IMR-90 (cell line): ENCODE measurements at regions not wholly inside any gene's neighbourhood (a gene's known extent, or its start where the extent isn't known, plus 50 kb on each side); places are given as distances from the start of the nearest gene placed in this dataset.

ENCODE experiments used
- ATAC-seq: fragments of 200-7000 bp; cut with Tn5 transposase; 2 replicates; pipeline ENCODE4 v1.9.1; 2020; ENCODE audit warnings: low read depth, mild to moderate bottlenecking, moderate library complexity
- BruUV-seq: library from RNA; stranded (reverse); fragments of 400-500 nt; replicated peaks from 2 replicates; lab custom pipeline; 2021; lab: Mats Ljungman, UMichigan
- CTCF ChIA-PET: fragments of 300-600 bp; formaldehyde crosslinking; extraction: SDS; loops from one replicate; lab custom pipeline; 2021; ENCODE audit warnings: antibody characterized with exemption; lab: Yijun Ruan, JAX
- POLR2A ChIA-PET: fragments of 300-600 bp; sonication (Branson Sonifier 250); formaldehyde crosslinking; loops from one replicate; lab custom pipeline; 2022; ENCODE audit warnings: antibody characterized with exemption; ENCODE audit not compliant: unreplicated experiment; lab: Charles Lee
- DNase-seq: peaks from one replicate; pipeline ENCODE4 v3.0.0; 2013
- H2AFZ ChIP-seq: replicated peaks from 2 replicates; pipeline ENCODE3; 2013; ENCODE audit warnings: low read length, mild to moderate bottlenecking; ENCODE audit not compliant: poor library complexity
- H2AK5ac ChIP-seq: 2 replicates; pipeline ENCODE4 v1.6.1; 2013; ENCODE audit warnings: low read depth, low read length, inconsistent platforms
- H2AK9ac ChIP-seq: replicated peaks from 2 replicates; pipeline ENCODE3; 2013; ENCODE audit warnings: mild to moderate bottlenecking, low read depth, low read length, moderate library complexity; ENCODE audit not compliant: poor library complexity
- H2BK120ac ChIP-seq: 2 replicates; pipeline ENCODE4 v1.6.1; 2013; ENCODE audit warnings: low read depth, low read length, inconsistent platforms
- H2BK15ac ChIP-seq: 3 replicates; pipeline ENCODE4 v1.6.1; 2013; ENCODE audit warnings: low read depth, low read length, inconsistent platforms
- H2BK20ac ChIP-seq: 2 replicates; pipeline ENCODE4 v1.6.1; 2013; ENCODE audit warnings: low read depth, mild to moderate bottlenecking, inconsistent platforms, low read length, moderate library complexity
- H2BK5ac ChIP-seq: 2 replicates; pipeline ENCODE4 v1.6.1; 2013; ENCODE audit warnings: mild to moderate bottlenecking, low read depth, low read length, inconsistent platforms; ENCODE audit not compliant: poor library complexity, severe bottlenecking
- H3K14ac ChIP-seq: replicated peaks from 2 replicates; pipeline ENCODE4 v1.6.1; 2013; ENCODE audit warnings: low read depth, low read length, inconsistent platforms
- H3K18ac ChIP-seq: 2 replicates; pipeline ENCODE4 v1.6.1; 2013; ENCODE audit warnings: low read depth, low read length, control low read depth
- H3K23ac ChIP-seq: 2 replicates; pipeline ENCODE4 v1.6.1; 2013; ENCODE audit warnings: low read depth, low read length, inconsistent platforms
- H3K27ac ChIP-seq: 2 replicates; pipeline ENCODE4 v1.5.1; 2013; ENCODE audit warnings: mild to moderate bottlenecking, control low read depth, low read length; ENCODE audit not compliant: insufficient read depth
- H3K27me3 ChIP-seq: 2 replicates; pipeline ENCODE4 v1.6.1; 2013; ENCODE audit warnings: low read length; ENCODE audit not compliant: control insufficient read depth, insufficient read depth
- H3K36me3 ChIP-seq: 2 replicates; pipeline ENCODE4 v1.6.1; 2013; ENCODE audit warnings: low read length, mixed read lengths; ENCODE audit not compliant: control insufficient read depth, insufficient read depth
- H3K4ac ChIP-seq: 2 replicates; pipeline ENCODE4 v1.6.1; 2013; ENCODE audit warnings: low read depth, low read length, inconsistent platforms
- H3K4me1 ChIP-seq: 2 replicates; pipeline ENCODE4 v1.6.1; 2013; ENCODE audit warnings: low read length, mixed read lengths; ENCODE audit not compliant: control insufficient read depth, insufficient read depth
- H3K4me2 ChIP-seq: 2 replicates; pipeline ENCODE4 v1.6.1; 2013; ENCODE audit warnings: low read depth, mild to moderate bottlenecking, control low read depth, low read length, moderate library complexity
- H3K4me3 ChIP-seq: 2 replicates; pipeline ENCODE4 v1.5.1; 2013; ENCODE audit warnings: low read depth, mild to moderate bottlenecking, control low read depth, low read length, moderate library complexity; ENCODE audit not compliant: insufficient read depth
- H3K56ac ChIP-seq: 2 replicates; pipeline ENCODE4 v1.6.1; 2013; ENCODE audit warnings: low read length, inconsistent platforms; ENCODE audit not compliant: insufficient read depth; ENCODE audit errors: extremely low read depth
- H3K79me1 ChIP-seq, 2 experiments: 2 replicates each; pipeline ENCODE4 v1.6.1; 2013; ENCODE audit warnings: low read length in 2 of 2, inconsistent platforms in 1 of 2, low read depth in 1 of 2
- H3K9ac ChIP-seq: 2 replicates; pipeline ENCODE4 v1.6.1; 2013; ENCODE audit warnings: low read depth, low read length, control low read depth
- H3K9me1 ChIP-seq: 2 replicates; pipeline ENCODE4 v1.6.1; 2013; ENCODE audit warnings: low read length, inconsistent platforms; ENCODE audit not compliant: insufficient read depth
- H3K9me3 ChIP-seq: 2 replicates; pipeline ENCODE4 v1.6.1; 2013; ENCODE audit warnings: low read length; ENCODE audit not compliant: control insufficient read depth, insufficient read depth
- H4K20me1 ChIP-seq: 2 replicates; pipeline ENCODE4 v1.6.1; 2013; ENCODE audit warnings: low read length, inconsistent platforms; ENCODE audit not compliant: insufficient read depth
- H4K5ac ChIP-seq: 2 replicates; pipeline ENCODE4 v1.6.1; 2013; ENCODE audit warnings: mild to moderate bottlenecking, low read depth, low read length, control low read depth
- H4K8ac ChIP-seq, 2 experiments: 2 replicates each; pipeline ENCODE4 v1.6.1; 2013; ENCODE audit warnings: low read depth in 2 of 2, low read length in 2 of 2, control low read depth in 1 of 2, inconsistent platforms in 1 of 2
- H4K91ac ChIP-seq: 2 replicates; pipeline ENCODE4 v1.6.1; 2013; ENCODE audit warnings: low read depth, low read length, inconsistent platforms; ENCODE audit not compliant: insufficient read depth
- BHLHE40 ChIP-seq: fragments of 150-350 bp; IDR thresholded peaks from 2 replicates; pipeline ENCODE4 v1.6.1; 2016; ENCODE audit warnings: mild to moderate bottlenecking, low read depth, low read length
- CEBPB ChIP-seq: IDR thresholded peaks from 2 replicates; pipeline ENCODE4 v1.6.1; 2012; ENCODE audit warnings: low read depth, low read length, improper control_type of control experiment
- CHD1 ChIP-seq: IDR thresholded peaks from 2 replicates; pipeline ENCODE4 v1.6.1; 2012; ENCODE audit warnings: low read depth, low read length, improper control_type of control experiment
- FOS ChIP-seq: fragments of 150-350 bp; IDR thresholded peaks from 2 replicates; pipeline ENCODE4 v1.6.1; 2016; ENCODE audit warnings: low read depth, low read length
- MAFK ChIP-seq: IDR thresholded peaks from 2 replicates; pipeline ENCODE4 v1.6.1; 2012; ENCODE audit warnings: low read depth, low read length, improper control_type of control experiment
- MAZ ChIP-seq: IDR thresholded peaks from 2 replicates; pipeline ENCODE4 v1.6.1; 2012; ENCODE audit warnings: low read depth, mild to moderate bottlenecking, low read length, improper control_type of control experiment, moderate library complexity, borderline replicate concordance
- MXI1 ChIP-seq: IDR thresholded peaks from 2 replicates; pipeline ENCODE4 v1.6.1; 2012; ENCODE audit warnings: low read depth, mild to moderate bottlenecking, low read length, moderate library complexity, borderline replicate concordance
- NFE2L2 ChIP-seq: fragments of 150-350 bp; IDR thresholded peaks from 2 replicates; pipeline ENCODE4 v1.6.1; 2016; ENCODE audit warnings: low read depth, mild to moderate bottlenecking, low read length
- POLR2A ChIP-seq: IDR thresholded peaks from 2 replicates; pipeline ENCODE4 v1.6.1; 2012; ENCODE audit warnings: mild to moderate bottlenecking, low read depth, low read length
- RAD21 ChIP-seq: IDR thresholded peaks from 2 replicates; pipeline ENCODE4 v1.6.1; 2012; ENCODE audit warnings: low read length, improper control_type of control experiment
- RCOR1 ChIP-seq: IDR thresholded peaks from 2 replicates; pipeline ENCODE4 v1.6.1; 2012; ENCODE audit warnings: mild to moderate bottlenecking, low read length, improper control_type of control experiment; ENCODE audit not compliant: insufficient replicate concordance
- RFX5 ChIP-seq: IDR thresholded peaks from 2 replicates; pipeline ENCODE4 v1.8.0; 2012; ENCODE audit warnings: low read depth, mild to moderate bottlenecking, low read length, moderate library complexity
- SMC3 ChIP-seq: fragments of 150-350 bp; IDR thresholded peaks from 2 replicates; pipeline ENCODE4 v1.6.1; 2016; ENCODE audit warnings: low read depth, mild to moderate bottlenecking, antibody characterized with exemption, low read length, moderate library complexity
- WGBS, 2 experiments: methylation state at CpG; one replicate each; pipeline versions ENCODE4 v1.1.5 to v1.1.7; 2013; ENCODE audit warnings: missing lambda C conversion rate in 2 of 2; ENCODE audit not compliant: insufficient read length in 1 of 2; ENCODE audit errors: extremely low coverage in 2 of 2; 5-methylcytosine and 5-hydroxymethylcytosine counted together
- dilution Hi-C: fragments of 300-500 bp; cut with HindIII; formaldehyde crosslinking; loops from one replicate; pipeline ENCODE4 v1.14.3; 2018; ENCODE audit warnings: low sequenced_read_pairs; ENCODE audit not compliant: unreplicated experiment
- in situ Hi-C: fragments of 300-500 bp; cut with MboI; formaldehyde crosslinking; loops from 3 replicates; pipeline ENCODE4 v1.14.3; 2019; ENCODE audit warnings: low sequenced_read_pairs, inconsistent platforms, mixed read lengths
- intact Hi-C: fragments of 100-400 bp; cut with micrococcal nuclease; formaldehyde crosslinking; loops from 2 replicates; pipeline ENCODE4 v1.10.0; 2022
- TF ChIP-seq, protein P1 (sequence below): fragments of 150-350 bp; IDR thresholded peaks from 2 replicates; pipeline ENCODE4 v1.6.1; 2016; ENCODE audit warnings: low read depth, mild to moderate bottlenecking, low read length, moderate library complexity, borderline replicate concordance
- TF ChIP-seq, protein P2 (sequence below): conservative IDR thresholded peaks from 2 replicates; pipeline ENCODE4 v1.5.1; 2012; ENCODE audit warnings: mild to moderate bottlenecking, low read depth, low read length, improper control_type of control experiment
- TF ChIP-seq, protein P3 (sequence below): fragments of 150-350 bp; IDR thresholded peaks from 2 replicates; pipeline ENCODE4 v1.6.1; 2017; ENCODE audit warnings: mild to moderate bottlenecking, antibody characterized with exemption, low read length, low read depth

DNA sequence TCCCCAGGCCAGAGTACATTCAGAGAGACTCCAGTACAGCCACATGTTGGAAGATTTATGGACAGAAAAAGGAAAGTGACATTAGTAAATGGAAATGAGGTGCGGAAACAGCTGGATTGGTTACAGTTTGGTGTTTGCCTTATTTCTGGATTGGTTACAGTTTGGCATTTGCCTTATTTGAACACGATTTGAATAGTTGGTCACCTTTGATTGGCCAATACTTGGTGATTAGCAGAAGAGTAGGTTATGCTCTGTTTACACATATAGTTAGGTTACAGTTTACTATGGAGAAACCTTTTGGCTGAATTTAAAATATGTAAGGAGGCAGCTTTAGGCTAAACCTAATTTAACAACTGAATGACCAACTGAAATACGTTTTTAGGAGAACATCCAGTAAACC lies 173.7 kb downstream of the AASDH start:
- Histone ChIP-seq H3K14ac (no peak overlapping the region), H3K18ac (no peak overlapping the region), H3K4me1 (no peaks in the 10 kb centered on the region), H4K5ac (no peak overlapping the region), H2BK120ac (no peak overlapping the region), H3K4me3 (no peak overlapping the region), H2AK5ac (no peak overlapping the region), H2BK20ac (no peak overlapping the region), H3K9ac (no peak overlapping the region), H3K4ac (no peak overlapping the region), H3K27ac (no peak overlapping the region), H4K20me1 (no peaks in the 10 kb centered on the region), H3K56ac (no peak overlapping the region), H2AK9ac (no peak overlapping the region), H3K9me1 (no peaks in the 10 kb centered on the region), H2BK15ac (no peak overlapping the region), H3K36me3 (no peaks in the 10 kb centered on the region), H3K4me2 (no peak overlapping the region), H4K8ac (no peak overlapping the region), H3K79me1 (no peaks in the 10 kb centered on the region), H3K23ac (no peak overlapping the region), H3K27me3 (no peaks in the 10 kb centered on the region), H2BK5ac (no peak overlapping the region), H3K9me3 (no peaks in the 10 kb centered on the region), H2AFZ (no peak overlapping the region), H4K91ac (no peak overlapping the region)
- BruUV-seq, result no TSS peak
- intact Hi-C loops, result no loop called here
- TF ChIP-seq POLR2A, result no peak
- no peak for TF ChIP-seq MAZ
- TF ChIP-seq SMC3, result no peak
- TF ChIP-seq NFE2L2, result no peak
- TF ChIP-seq, protein P1, sequence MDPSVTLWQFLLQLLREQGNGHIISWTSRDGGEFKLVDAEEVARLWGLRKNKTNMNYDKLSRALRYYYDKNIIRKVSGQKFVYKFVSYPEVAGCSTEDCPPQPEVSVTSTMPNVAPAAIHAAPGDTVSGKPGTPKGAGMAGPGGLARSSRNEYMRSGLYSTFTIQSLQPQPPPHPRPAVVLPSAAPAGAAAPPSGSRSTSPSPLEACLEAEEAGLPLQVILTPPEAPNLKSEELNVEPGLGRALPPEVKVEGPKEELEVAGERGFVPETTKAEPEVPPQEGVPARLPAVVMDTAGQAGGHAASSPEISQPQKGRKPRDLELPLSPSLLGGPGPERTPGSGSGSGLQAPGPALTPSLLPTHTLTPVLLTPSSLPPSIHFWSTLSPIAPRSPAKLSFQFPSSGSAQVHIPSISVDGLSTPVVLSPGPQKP, result no peak
- TF ChIP-seq, protein P2, sequence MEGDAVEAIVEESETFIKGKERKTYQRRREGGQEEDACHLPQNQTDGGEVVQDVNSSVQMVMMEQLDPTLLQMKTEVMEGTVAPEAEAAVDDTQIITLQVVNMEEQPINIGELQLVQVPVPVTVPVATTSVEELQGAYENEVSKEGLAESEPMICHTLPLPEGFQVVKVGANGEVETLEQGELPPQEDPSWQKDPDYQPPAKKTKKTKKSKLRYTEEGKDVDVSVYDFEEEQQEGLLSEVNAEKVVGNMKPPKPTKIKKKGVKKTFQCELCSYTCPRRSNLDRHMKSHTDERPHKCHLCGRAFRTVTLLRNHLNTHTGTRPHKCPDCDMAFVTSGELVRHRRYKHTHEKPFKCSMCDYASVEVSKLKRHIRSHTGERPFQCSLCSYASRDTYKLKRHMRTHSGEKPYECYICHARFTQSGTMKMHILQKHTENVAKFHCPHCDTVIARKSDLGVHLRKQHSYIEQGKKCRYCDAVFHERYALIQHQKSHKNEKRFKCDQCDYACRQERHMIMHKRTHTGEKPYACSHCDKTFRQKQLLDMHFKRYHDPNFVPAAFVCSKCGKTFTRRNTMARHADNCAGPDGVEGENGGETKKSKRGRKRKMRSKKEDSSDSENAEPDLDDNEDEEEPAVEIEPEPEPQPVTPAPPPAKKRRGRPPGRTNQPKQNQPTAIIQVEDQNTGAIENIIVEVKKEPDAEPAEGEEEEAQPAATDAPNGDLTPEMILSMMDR, result no peak
- TF ChIP-seq RCOR1, result no peak
- TF ChIP-seq MAFK, result no peak
- TF ChIP-seq CEBPB, result no peak
- no peak for TF ChIP-seq MXI1
- TF ChIP-seq RAD21, result no peak
- no peak for TF ChIP-seq RFX5
- no peak for TF ChIP-seq CHD1
- TF ChIP-seq, protein P3, sequence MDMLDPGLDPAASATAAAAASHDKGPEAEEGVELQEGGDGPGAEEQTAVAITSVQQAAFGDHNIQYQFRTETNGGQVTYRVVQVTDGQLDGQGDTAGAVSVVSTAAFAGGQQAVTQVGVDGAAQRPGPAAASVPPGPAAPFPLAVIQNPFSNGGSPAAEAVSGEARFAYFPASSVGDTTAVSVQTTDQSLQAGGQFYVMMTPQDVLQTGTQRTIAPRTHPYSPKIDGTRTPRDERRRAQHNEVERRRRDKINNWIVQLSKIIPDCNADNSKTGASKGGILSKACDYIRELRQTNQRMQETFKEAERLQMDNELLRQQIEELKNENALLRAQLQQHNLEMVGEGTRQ, result no peak
- TF ChIP-seq FOS, result no peak
- TF ChIP-seq BHLHE40, result no peak
- ChIA-PET POLR2A (no interaction called here), CTCF (no interaction called here)
- dilution Hi-C loops, result no loop called here
- 83% methylated on average over 1 of the region's 3 CpGs; no CpG with 5 or more reads in 1 of the 2 experiments for WGBS, 2 experiments
- in situ Hi-C loops, result no loop called here
- DNase-seq (no peak), ATAC-seq (no peak)
